Sciatic nerve (tissue), 2 donors: ENCODE measurements at regions not wholly inside any gene's neighbourhood (a gene's known extent, or its start where the extent isn't known, plus 50 kb on each side); places are given as distances from the start of the nearest gene placed in this dataset.

Experiments
- ATAC-seq: fragments of 200-7000 bp; cut with Tn5 transposase; one replicate; pipeline ENCODE4 v1.9.1; 2020; ENCODE audit warnings: mild to moderate bottlenecking, moderate library complexity
- DNase-seq: peaks from one replicate; pipeline ENCODE4 v3.0.0-alpha.2; 2020; ENCODE audit warnings: low spot score
- intact Hi-C: fragments of 100-400 bp; cut with DNase I; formaldehyde crosslinking; loops from one replicate; pipeline ENCODE4 v1.14.2; 2022
- donor health status: DM: no; HTN: no; CAD: no.
- donor health status: DM: no; HTN: no; CAD: no.

GRCh38 chr5:56430422-56430821, 197.3 kb upstream of the ANKRD55 start:
- ATAC-seq = no peak
- no peak for DNase-seq
- intact Hi-C loops = no loop called here

DNA sequence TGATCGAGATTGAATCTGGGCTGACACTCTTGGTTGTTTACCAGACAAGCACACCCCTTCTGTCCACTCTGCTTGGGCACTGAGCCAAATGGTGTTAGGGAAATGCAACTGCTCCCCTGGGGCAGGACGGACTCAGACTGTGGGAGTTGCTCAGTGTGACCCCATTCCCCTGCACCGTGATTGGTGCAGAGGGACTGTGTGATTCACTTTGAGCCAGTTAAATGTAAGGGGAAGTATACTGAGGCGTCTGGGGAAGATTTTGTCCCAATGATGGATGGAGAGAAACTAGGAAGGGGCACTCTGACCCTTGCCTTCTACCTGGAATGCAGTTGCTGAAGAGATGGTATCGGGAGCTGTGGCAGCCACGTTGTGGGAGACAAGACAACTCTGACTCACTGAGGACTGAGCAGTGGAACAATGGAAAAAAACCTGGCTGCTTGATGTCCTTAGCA, 196.0 kb upstream of the ANKRD55 start:
- DNase-seq = no peak
- intact Hi-C loops = no loop called here
- peak; percentile 24 for ATAC-seq

DNA sequence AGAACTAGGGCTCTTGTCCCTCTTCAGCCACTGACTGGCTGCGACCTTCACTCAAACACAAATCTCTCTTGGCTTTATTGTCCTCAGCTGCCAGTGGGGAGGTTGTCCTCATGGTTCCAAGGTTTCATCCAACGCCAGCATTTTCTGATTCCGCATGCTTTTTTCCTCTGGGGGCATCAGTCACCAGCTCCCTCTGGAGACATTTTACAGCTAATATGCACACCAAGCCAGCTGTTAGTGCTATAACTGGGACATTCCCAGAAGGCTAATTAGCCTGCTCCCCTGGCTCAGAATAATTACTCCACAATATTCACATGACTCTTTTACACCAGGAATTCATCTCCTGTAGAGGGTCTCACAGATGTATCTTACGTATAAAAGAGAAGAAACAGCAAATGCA, 193.6 kb upstream of the ANKRD55 start:
- ATAC-seq (no peak), DNase-seq (no peak)
- intact Hi-C loops = no loop called here

DNA sequence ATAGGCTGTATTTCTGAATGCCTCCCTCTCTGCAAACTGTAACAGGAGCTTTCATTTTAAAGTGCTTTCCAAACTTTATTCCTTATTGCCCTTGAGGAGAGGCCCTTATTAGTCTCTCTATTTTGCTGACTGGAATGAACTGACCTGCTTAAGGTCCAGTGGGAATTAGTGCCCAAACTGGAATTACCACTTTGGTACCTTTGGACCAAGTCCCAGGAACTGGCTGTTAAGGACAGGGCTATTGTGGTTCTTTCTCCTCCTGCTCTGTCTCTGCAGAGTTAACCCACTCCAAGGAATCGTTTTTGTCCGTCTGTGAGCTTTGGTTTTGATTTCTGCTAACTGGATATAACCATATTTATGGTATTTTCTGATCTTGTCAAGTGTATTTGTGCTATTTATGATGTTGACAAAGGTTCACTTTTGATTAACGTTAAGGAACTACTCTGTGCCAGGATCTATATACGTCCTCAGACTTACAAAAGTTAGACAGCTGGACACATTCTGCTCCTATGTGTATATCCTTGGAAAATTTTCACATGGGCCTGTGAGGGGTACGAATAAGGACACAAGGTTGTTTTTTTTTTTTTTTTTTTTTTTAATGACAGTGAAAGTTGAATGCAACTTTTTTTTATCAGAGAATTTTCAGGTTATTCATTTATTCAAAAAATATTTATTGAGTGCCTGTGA, 189.1 kb upstream of the ANKRD55 start:
- ATAC-seq (no peak), DNase-seq (no peak)
- intact Hi-C loops = no loop called here

- no peak for DNase-seq
- intact Hi-C loops = no loop called here
- ATAC-seq = no peak
Observed at GRCh38 chr5:56421246-56422075, 188.3 kb upstream of the ANKRD55 start.

- ATAC-seq = no peak
- DNase-seq = no peak
- intact Hi-C loops = no loop called here
Observed at GRCh38 chr5:56420323-56420722, 187.2 kb upstream of the ANKRD55 start.

DNA sequence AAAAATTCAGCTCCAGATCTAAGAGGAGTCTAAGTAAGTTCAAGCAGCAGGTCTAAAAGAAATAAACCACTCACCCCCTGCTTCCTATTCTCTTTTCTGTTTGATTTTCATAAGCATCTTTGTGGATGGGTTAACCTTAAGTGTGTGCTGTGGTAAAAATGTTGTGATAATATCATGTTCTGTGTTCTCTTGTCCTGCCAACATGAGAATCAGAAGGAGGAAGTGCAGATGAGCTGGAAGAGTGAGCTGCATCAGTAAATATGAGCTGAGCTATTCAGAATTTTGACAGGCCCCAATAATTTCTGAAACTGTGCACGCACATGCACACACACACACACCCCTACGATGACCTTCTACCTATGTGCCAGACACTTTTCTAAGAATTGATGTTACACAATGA, 186.5 kb upstream of the ANKRD55 start:
- DNase-seq (no peak), ATAC-seq (no peak)
- intact Hi-C loops = no loop called here

GRCh38 chr5:56415356-56415765, 182.2 kb upstream of the ANKRD55 start:
- ATAC-seq (peak; percentile 83), DNase-seq (peak; percentile 69)
- intact Hi-C loops = no loop called here

DNA sequence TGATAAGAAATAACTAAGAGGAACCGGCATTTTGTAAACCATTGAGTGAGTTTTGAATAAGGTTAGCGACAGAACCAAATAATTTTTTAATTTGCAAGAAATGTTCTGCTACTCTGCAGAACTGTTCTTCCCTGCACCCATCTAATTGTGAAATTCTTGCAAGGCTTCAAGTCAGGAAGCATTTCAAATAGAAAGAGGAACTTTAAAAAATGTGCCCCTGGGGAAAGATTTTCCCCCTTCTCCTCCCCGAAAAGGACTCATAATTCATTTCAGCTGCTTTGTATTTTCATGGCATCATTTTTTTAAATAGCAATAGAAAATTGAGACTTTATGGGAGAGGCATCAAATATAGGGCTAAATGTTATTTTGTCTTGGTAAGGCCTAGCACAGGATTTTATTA, 180.9 kb upstream of the ANKRD55 start:
- intact Hi-C loops = no loop called here
- ATAC-seq (peak; percentile 62), DNase-seq (no peak)

GRCh38 chr5:56413546-56413945, 180.4 kb upstream of the ANKRD55 start:
- ATAC-seq (no peak), DNase-seq (no peak)
- intact Hi-C loops = no loop called here

DNA sequence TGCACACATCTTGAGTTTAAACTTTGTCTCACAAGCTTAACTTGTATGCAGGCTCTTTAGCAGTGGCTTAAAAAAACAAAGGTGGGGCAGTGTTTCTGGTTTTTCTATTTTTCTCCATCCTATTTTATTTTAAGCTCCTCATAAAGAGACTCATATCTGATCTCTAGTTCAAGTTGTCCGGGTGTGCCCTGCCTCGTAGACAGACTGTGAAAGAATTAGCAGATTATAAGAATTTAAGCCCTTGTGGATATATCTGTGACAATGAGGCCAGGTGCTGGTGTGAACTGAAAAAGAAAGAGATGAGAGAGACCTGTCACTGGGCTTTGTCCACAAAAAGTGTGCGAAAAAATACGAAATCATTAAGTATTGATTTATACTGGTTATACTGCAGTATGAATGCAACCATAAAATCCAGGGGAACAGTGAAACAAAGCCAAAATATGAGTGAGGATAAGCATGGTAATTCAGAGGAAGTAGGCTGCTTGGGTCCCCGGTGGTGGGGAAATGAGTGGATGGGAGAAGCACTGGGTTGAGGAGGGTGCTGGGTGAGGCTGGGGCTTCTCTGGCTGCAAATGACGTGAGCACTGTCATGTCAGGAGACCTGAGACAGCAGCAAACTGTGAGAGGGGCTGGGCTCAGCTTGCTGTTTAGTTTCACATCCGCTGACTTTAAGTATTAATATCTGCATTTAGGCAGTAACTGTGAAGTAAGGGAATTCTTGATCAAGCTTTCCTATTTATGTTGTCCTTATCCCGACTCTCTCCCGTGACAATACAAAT, 179.7 kb upstream of the ANKRD55 start:
- intact Hi-C loops = no loop called here
- peak; percentile 79 for ATAC-seq
- DNase-seq = peak; percentile 70

DNA sequence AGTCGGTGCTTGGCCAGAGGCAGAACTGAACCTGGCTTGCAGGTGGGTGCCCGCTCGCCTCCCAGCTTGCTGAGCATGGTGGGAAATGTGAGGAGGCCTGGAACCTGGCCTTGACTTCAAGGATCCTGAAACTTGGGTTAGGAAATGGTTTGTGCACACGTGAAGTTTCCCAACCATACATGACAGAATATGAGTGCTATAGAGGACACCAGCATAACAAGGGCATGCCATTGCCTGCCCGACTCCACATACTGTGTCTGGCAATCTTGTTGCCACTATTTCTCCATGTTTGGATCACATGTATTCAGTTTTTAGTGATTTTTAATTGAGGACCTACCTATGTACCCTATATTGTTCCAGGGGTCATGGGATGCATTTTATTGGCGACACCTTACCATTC, 177.6 kb upstream of the ANKRD55 start:
- ATAC-seq = no peak
- intact Hi-C loops = no loop called here

GRCh38 chr5:56409331-56410190, 176.4 kb upstream of the ANKRD55 start:
- DNase-seq (no peak), ATAC-seq (peak; percentile 85)
- intact Hi-C loops = no loop called here

More for the DNA sequence above, 177.6 kb upstream of the ANKRD55 start:
- DNase-seq = no peak

- ATAC-seq = no peak
- intact Hi-C loops = no loop called here
- DNase-seq = no peak
Observed at GRCh38 chr5:56406838-56407237, 173.7 kb upstream of the ANKRD55 start.

- DNase-seq (no peak), ATAC-seq (no peak)
- intact Hi-C loops = no loop called here
Observed at GRCh38 chr5:56406221-56406620, 173.1 kb upstream of the ANKRD55 start.

DNA sequence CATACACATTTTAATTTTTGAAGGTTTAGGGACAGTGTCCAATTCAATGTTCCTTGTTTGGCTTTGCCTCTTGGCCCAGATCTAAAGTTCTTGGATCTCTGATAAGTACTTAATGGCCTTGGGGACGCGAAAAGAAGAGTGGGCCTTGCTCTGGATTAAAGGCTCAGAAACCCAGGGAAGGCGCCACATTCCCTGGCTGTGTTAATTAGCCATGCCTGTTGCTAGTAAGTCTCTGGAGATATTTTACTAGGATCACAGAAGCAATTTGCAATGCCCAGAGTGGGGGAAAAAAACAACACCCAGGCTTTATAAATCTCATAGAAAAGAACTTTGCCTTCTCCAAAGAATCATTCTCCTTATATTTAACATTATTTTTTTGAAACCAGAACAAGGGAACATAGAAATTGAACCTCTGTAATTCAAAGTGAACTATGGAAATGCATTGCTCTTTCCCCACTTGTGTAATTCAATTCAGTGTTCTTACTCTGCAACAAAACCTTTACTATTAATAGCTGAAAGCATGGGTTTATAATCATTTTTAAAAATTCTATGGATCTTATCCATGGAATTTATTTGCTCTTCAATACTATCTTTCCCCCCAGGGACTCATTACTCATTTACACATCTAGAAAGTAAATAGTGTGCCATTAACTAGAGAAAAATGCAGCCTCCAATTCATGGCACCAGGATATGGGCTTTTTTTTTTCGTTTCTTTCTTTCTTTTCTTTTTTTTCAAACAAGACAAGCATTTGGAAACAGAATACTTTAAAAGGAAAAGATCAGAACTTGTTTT, 172.2 kb upstream of the ANKRD55 start:
- intact Hi-C loops = no loop called here
- ATAC-seq (no peak), DNase-seq (no peak)

- DNase-seq (no peak), ATAC-seq (no peak)
- intact Hi-C loops = no loop called here
Observed at GRCh38 chr5:56402266-56403220, 169.4 kb upstream of the ANKRD55 start.
